ENCODE measurements at regions not wholly inside any gene's neighbourhood (a gene's known extent, or its start where the extent isn't known, plus 50 kb on each side); places are given as distances from the start of the nearest gene placed in this dataset.

GRCh38 chr13:50191004-50191403, 175.8 kb downstream of the KCNRG start:
- no peak for TF ChIP-seq POLR2A (IDR thresholded peaks at IDR 0.05; ENCODE audit: low read depth, low read length)
- no peak for TF ChIP-seq TAF1 (IDR thresholded peaks at IDR 0.05; ENCODE audit: low read depth, low read length)
- TF ChIP-seq POLR2AphosphoS5 (IDR thresholded peaks at IDR 0.05; ENCODE audit: low read depth, low read length), result no peak

Data from GM12891 (cell line).